ENCODE measurements at regions not wholly inside any gene's neighbourhood (a gene's known extent, or its start where the extent isn't known, plus 50 kb on each side); places are given as distances from the start of the nearest gene placed in this dataset.

DNA sequence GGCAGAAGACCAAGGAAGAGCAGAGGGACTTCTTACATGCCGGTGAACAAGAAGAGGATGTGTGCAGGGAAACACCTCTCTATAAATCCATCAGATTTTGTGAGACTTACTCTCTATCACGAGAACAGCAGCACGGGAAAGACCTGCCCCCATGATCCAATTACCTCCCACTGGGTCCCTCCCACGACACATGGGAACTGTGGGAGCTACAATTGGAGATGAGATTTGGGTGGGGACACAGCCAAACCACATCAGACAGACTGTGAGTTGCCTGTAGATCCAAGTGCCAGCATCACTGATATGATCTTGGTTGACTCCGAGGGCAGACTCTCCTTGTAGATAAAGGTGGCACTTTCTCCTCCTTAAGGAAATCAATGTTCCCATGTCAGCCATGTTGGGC, 414.8 kb upstream of the JARID2 start:
- no peak overlapping the region for H3K4me3 ChIP-seq (ENCODE audit: low read depth in 2 of 2, low read length in 2 of 2)
- no peak overlapping the region for H3K27ac ChIP-seq (ENCODE audit: low read length)
- H3K36me3 ChIP-seq (ENCODE audit: control insufficient read depth, insufficient read depth, low read length): no peaks in the 10 kb centered on the region
- no TSS peak for BruUV-seq (replicated peaks)
- no peaks in the 10 kb centered on the region for H3K9me3 ChIP-seq (ENCODE audit: control insufficient read depth, insufficient read depth, low read depth, low read length)
- POLR2A ChIA-PET: no interaction called here
- in situ Hi-C loops (cut with HindIII; ENCODE audit: low pct_unique_long_range_greater_than_20kb, low sequenced_read_pairs) (no loop called here), intact Hi-C loops (cut with micrococcal nuclease; ENCODE audit: unreplicated experiment) (no loop called here)
- DNase-seq (ENCODE audit: low read depth, low spot score) (no peak), ATAC-seq (no peak)
- no peaks in the 10 kb centered on the region for H3K4me1 ChIP-seq (ENCODE audit: control insufficient read depth, insufficient read depth, low read length)
- H3K27me3 ChIP-seq (ENCODE audit: control insufficient read depth, insufficient read depth, low read length): peaks cover 3% of the 10 kb centered on the region; the same call in 1 of the 2 replicates
- CTCF ChIA-PET: no interaction called here
- TF ChIP-seq, protein P1, sequence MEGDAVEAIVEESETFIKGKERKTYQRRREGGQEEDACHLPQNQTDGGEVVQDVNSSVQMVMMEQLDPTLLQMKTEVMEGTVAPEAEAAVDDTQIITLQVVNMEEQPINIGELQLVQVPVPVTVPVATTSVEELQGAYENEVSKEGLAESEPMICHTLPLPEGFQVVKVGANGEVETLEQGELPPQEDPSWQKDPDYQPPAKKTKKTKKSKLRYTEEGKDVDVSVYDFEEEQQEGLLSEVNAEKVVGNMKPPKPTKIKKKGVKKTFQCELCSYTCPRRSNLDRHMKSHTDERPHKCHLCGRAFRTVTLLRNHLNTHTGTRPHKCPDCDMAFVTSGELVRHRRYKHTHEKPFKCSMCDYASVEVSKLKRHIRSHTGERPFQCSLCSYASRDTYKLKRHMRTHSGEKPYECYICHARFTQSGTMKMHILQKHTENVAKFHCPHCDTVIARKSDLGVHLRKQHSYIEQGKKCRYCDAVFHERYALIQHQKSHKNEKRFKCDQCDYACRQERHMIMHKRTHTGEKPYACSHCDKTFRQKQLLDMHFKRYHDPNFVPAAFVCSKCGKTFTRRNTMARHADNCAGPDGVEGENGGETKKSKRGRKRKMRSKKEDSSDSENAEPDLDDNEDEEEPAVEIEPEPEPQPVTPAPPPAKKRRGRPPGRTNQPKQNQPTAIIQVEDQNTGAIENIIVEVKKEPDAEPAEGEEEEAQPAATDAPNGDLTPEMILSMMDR (IDR thresholded peaks at IDR 0.05): no peak
- TF ChIP-seq, protein P2, sequence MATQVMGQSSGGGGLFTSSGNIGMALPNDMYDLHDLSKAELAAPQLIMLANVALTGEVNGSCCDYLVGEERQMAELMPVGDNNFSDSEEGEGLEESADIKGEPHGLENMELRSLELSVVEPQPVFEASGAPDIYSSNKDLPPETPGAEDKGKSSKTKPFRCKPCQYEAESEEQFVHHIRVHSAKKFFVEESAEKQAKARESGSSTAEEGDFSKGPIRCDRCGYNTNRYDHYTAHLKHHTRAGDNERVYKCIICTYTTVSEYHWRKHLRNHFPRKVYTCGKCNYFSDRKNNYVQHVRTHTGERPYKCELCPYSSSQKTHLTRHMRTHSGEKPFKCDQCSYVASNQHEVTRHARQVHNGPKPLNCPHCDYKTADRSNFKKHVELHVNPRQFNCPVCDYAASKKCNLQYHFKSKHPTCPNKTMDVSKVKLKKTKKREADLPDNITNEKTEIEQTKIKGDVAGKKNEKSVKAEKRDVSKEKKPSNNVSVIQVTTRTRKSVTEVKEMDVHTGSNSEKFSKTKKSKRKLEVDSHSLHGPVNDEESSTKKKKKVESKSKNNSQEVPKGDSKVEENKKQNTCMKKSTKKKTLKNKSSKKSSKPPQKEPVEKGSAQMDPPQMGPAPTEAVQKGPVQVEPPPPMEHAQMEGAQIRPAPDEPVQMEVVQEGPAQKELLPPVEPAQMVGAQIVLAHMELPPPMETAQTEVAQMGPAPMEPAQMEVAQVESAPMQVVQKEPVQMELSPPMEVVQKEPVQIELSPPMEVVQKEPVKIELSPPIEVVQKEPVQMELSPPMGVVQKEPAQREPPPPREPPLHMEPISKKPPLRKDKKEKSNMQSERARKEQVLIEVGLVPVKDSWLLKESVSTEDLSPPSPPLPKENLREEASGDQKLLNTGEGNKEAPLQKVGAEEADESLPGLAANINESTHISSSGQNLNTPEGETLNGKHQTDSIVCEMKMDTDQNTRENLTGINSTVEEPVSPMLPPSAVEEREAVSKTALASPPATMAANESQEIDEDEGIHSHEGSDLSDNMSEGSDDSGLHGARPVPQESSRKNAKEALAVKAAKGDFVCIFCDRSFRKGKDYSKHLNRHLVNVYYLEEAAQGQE (IDR thresholded peaks at IDR 0.05; ENCODE audit: insufficient read depth in 1 of 2, low read depth in 2 of 2, low read length in 1 of 2): no peak

DNA sequence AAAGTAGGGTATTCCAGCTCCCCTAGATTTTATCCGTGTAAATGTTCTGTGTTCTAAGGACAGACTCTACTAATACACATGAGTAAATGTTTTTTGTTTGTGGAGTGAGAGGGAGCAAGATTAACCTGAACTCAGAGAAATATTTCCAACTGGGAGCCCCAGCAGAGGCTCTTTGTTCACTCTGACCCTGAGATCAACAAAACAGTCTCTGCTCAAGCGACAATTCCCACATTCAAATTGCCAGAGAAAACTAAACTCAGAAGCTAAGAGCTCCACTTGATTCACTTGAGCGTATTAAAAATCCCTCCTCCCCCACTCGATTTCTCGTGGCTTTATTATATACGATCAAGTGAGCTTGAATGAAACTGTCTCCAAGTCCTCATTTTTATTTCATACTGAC, 413.9 kb upstream of the JARID2 start:
- H3K9me3 ChIP-seq (ENCODE audit: control insufficient read depth, insufficient read depth, low read depth, low read length): no peaks in the 10 kb centered on the region
- DNase-seq (ENCODE audit: low read depth, low spot score) (no peak), ATAC-seq (no peak)
- in situ Hi-C loops (cut with HindIII; ENCODE audit: low pct_unique_long_range_greater_than_20kb, low sequenced_read_pairs): no loop called here
- CTCF ChIA-PET: no interaction called here
- no peak for TF ChIP-seq TCF7L2 (IDR thresholded peaks at IDR 0.05; ENCODE audit: low read depth, low read length)
- TF ChIP-seq, protein P1 (IDR thresholded peaks at IDR 0.05): no peak
- TF ChIP-seq, protein P2 (IDR thresholded peaks at IDR 0.05; ENCODE audit: insufficient read depth in 1 of 2, low read depth in 2 of 2, low read length in 1 of 2): no peak
- no peaks in the 10 kb centered on the region for H3K36me3 ChIP-seq (ENCODE audit: control insufficient read depth, insufficient read depth, low read length)
- no peak overlapping the region for H3K4me3 ChIP-seq (ENCODE audit: low read depth in 2 of 2, low read length in 2 of 2)
- H3K27me3 ChIP-seq (ENCODE audit: control insufficient read depth, insufficient read depth, low read length): peaks cover 3% of the 10 kb centered on the region; the same call in 1 of the 2 replicates
- H3K4me1 ChIP-seq (ENCODE audit: control insufficient read depth, insufficient read depth, low read length): no peaks in the 10 kb centered on the region
- intact Hi-C loops (cut with micrococcal nuclease; ENCODE audit: unreplicated experiment): no loop called here
- no peak overlapping the region for H3K27ac ChIP-seq (ENCODE audit: low read length)
- POLR2A ChIA-PET: no interaction called here
- no TSS peak for BruUV-seq (replicated peaks)
